OCI-LY7 (cell line): ENCODE measurements at regions not wholly inside any gene's neighbourhood (a gene's known extent, or its start where the extent isn't known, plus 50 kb on each side); places are given as distances from the start of the nearest gene placed in this dataset.

Experiments used
- EZH2phosphoT487 ChIP-seq: fragments of 200-600 bp; sonication (generic); IDR thresholded peaks from 2 replicates; pipeline ENCODE4 v1.6.1; 2018; ENCODE audit warnings: low read depth, borderline replicate concordance, mild to moderate bottlenecking, mixed run types, antibody characterized with exemption, low read length, moderate library complexity, mixed read lengths
- TF ChIP-seq, protein P1 (sequence below): fragments of 200-600 bp; sonication (generic); conservative IDR thresholded peaks from 2 replicates; pipeline ENCODE4 v1.5.1; 2014; ENCODE audit warnings: mild to moderate bottlenecking, antibody characterized with exemption, low read length, moderate library complexity, mixed read lengths

DNA sequence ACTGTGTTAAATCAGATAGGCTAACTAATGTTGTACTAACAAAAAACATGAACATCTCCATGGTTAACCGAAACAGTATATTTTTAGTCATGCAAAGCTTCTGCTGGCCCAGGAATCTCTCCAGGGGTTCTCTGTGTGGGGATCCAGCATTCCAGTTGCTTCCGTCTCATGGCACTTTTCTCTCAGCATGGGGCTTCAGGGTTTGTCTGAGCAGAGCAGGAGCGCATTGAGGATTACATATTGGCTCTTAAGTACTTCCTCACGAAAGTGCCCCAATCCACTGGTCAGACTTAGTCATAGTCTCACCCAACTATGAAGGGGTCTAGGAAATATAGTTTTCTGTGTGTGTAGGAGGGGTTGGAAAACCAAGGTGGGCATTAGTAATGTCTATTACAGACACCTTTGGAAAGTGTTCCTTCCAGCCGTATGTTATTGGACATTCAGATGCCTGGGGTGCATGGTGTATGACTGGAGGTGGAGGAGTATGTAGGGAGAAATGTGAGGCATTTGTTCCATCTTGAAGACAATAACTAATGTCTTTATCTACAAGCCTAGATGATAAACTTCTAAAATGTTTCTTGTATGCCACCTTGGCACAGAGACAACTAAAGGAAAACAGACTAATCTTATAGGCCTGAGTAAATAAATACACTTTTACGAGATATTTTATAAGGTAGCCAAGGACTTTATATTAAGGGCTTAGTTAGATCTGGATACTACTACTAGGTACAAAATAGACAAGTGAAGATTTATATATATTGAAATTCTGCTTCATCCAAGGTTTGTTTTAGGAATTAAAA, 123.8 kb upstream of the ZEB2 start:
- TF ChIP-seq, protein P1, sequence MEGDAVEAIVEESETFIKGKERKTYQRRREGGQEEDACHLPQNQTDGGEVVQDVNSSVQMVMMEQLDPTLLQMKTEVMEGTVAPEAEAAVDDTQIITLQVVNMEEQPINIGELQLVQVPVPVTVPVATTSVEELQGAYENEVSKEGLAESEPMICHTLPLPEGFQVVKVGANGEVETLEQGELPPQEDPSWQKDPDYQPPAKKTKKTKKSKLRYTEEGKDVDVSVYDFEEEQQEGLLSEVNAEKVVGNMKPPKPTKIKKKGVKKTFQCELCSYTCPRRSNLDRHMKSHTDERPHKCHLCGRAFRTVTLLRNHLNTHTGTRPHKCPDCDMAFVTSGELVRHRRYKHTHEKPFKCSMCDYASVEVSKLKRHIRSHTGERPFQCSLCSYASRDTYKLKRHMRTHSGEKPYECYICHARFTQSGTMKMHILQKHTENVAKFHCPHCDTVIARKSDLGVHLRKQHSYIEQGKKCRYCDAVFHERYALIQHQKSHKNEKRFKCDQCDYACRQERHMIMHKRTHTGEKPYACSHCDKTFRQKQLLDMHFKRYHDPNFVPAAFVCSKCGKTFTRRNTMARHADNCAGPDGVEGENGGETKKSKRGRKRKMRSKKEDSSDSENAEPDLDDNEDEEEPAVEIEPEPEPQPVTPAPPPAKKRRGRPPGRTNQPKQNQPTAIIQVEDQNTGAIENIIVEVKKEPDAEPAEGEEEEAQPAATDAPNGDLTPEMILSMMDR: no peak
- TF ChIP-seq EZH2phosphoT487: no peak
